Thymus (tissue), 11 donors: ENCODE measurements at regions not wholly inside any gene's neighbourhood (a gene's known extent, or its start where the extent isn't known, plus 50 kb on each side); places are given as distances from the start of the nearest gene placed in this dataset.

Experiments
- DNase-seq, 9 donors: peaks; one replicate each; pipeline ENCODE4 v3.0.0-alpha.2; 2013; ENCODE audit warnings: low spot score in 9 of 9, low read depth in 6 of 9, missing footprints in 1 of 9
- H3K27ac ChIP-seq, 2 donors: one replicate each; pipeline ENCODE4 v1.5.1; 2013; ENCODE audit warnings: control low read depth in 1 of 2, low read depth in 1 of 2, low read length in 1 of 2, mild to moderate bottlenecking in 1 of 2, moderate library complexity in 1 of 2
- H3K27me3 ChIP-seq, 2 donors: one replicate each; pipeline ENCODE4 v1.5.1; 2013; ENCODE audit warnings: low read length in 1 of 2; ENCODE audit not compliant: control insufficient read depth in 2 of 2, insufficient read depth in 1 of 2
- H3K36me3 ChIP-seq, 2 donors: one replicate each; pipeline ENCODE4 v1.5.1; 2013; ENCODE audit warnings: low read length in 1 of 2, mild to moderate bottlenecking in 1 of 2, moderate library complexity in 1 of 2; ENCODE audit not compliant: control insufficient read depth in 2 of 2, insufficient read depth in 2 of 2
- H3K4me1 ChIP-seq, 2 donors: one replicate each; pipeline ENCODE4 v1.5.1; 2013; ENCODE audit warnings: low read length in 2 of 2; ENCODE audit not compliant: control insufficient read depth in 2 of 2, insufficient read depth in 2 of 2
- H3K4me3 ChIP-seq, 2 donors: one replicate each; pipeline ENCODE4 v1.5.1; 2013; ENCODE audit warnings: low read length in 2 of 2, control low read depth in 1 of 2, mild to moderate bottlenecking in 1 of 2
- H3K9me3 ChIP-seq, 2 donors: one replicate each; pipeline ENCODE4 v1.5.1; 2013; ENCODE audit warnings: low read length in 1 of 2, mild to moderate bottlenecking in 1 of 2; ENCODE audit not compliant: control insufficient read depth in 2 of 2, insufficient read depth in 1 of 2
- WGBS: extraction: QIAGEN DNeasy Blood & Tissue Kit; methylation state at CpG from one replicate; pipeline ENCODE4 v1.1.7; 2013; 5-methylcytosine and 5-hydroxymethylcytosine counted together
- donor health status: healthy.

GRCh38 chr10:121092720-121093095 lies 241.5 kb downstream of the WDR11 start:
- no peaks in the 10 kb centered on the region for H3K36me3 ChIP-seq
- H3K27me3 ChIP-seq = no peaks in the 10 kb centered on the region
- no peaks in the 10 kb centered on the region for H3K4me1 ChIP-seq
- H3K9me3 ChIP-seq = peaks cover 0 to 4% of the 10 kb centered on the region in 2 donors
- no peak overlapping the region for H3K27ac ChIP-seq
- DNase-seq = no peak
- no peak overlapping the region for H3K4me3 ChIP-seq
- 91% methylated on average over 1 of the region's 1 CpG for WGBS

GRCh38 chr10:121096617-121097431 lies 245.7 kb downstream of the WDR11 start:
- Histone ChIP-seq H3K9me3 (no peaks in the 10 kb centered on the region), H3K27me3 (no peaks in the 10 kb centered on the region), H3K36me3 (no peaks in the 10 kb centered on the region), H3K4me1 (no peaks in the 10 kb centered on the region), H3K4me3 (no peak overlapping the region), H3K27ac (no peak overlapping the region)
- DNase-seq = no peak
- WGBS = 89% methylated on average over 8 of the region's 8 CpGs

GRCh38 chr10:121098211-121098610 lies 247.0 kb downstream of the WDR11 start:
- no peaks in the 10 kb centered on the region for H3K4me1 ChIP-seq
- no peaks in the 10 kb centered on the region for H3K36me3 ChIP-seq
- 84% methylated on average over 3 of the region's 3 CpGs for WGBS
- H3K27me3 ChIP-seq = no peaks in the 10 kb centered on the region
- no peak for DNase-seq
- H3K4me3 ChIP-seq = no peak overlapping the region
- no peak overlapping the region for H3K27ac ChIP-seq
- H3K9me3 ChIP-seq = no peaks in the 10 kb centered on the region

GRCh38 chr10:121098751-121099150 lies 247.6 kb downstream of the WDR11 start:
- Histone ChIP-seq H3K27me3 (no peaks in the 10 kb centered on the region), H3K4me3 (no peak overlapping the region), H3K9me3 (no peaks in the 10 kb centered on the region), H3K36me3 (no peaks in the 10 kb centered on the region), H3K4me1 (no peaks in the 10 kb centered on the region), H3K27ac (no peak overlapping the region)
- DNase-seq = no peak
- WGBS = 82% methylated on average over 2 of the region's 2 CpGs

- H3K27ac ChIP-seq = no peak overlapping the region
- H3K36me3 ChIP-seq = no peaks in the 10 kb centered on the region
- no peaks in the 10 kb centered on the region for H3K9me3 ChIP-seq
- no peak overlapping the region for H3K4me3 ChIP-seq
- no peaks in the 10 kb centered on the region for H3K4me1 ChIP-seq
- no peak for DNase-seq
- 97% methylated on average over 5 of the region's 5 CpGs for WGBS
- H3K27me3 ChIP-seq = no peaks in the 10 kb centered on the region
These were observed 248.0 kb downstream of the WDR11 start for GRCh38 chr10:121099181-121099580.

- Histone ChIP-seq H3K9me3 (no peaks in the 10 kb centered on the region), H3K27ac (no peak overlapping the region), H3K27me3 (no peaks in the 10 kb centered on the region), H3K4me3 (no peak overlapping the region), H3K4me1 (no peaks in the 10 kb centered on the region), H3K36me3 (no peaks in the 10 kb centered on the region)
- DNase-seq = no peak
These were observed 248.4 kb downstream of the WDR11 start for GRCh38 chr10:121099592-121099991.

GRCh38 chr10:121101561-121101960 lies 250.4 kb downstream of the WDR11 start:
- no peaks in the 10 kb centered on the region for H3K4me1 ChIP-seq
- no peaks in the 10 kb centered on the region for H3K9me3 ChIP-seq
- H3K27ac ChIP-seq = no peak overlapping the region
- H3K36me3 ChIP-seq = no peaks in the 10 kb centered on the region
- H3K27me3 ChIP-seq = no peaks in the 10 kb centered on the region
- no peak overlapping the region for H3K4me3 ChIP-seq
- no peak for DNase-seq
- 93% methylated on average over 4 of the region's 4 CpGs for WGBS

GRCh38 chr10:121102706-121103105 lies 251.5 kb downstream of the WDR11 start:
- no peak overlapping the region for H3K27ac ChIP-seq
- 91% methylated on average over 4 of the region's 4 CpGs for WGBS
- no peak for DNase-seq
- H3K9me3 ChIP-seq = no peaks in the 10 kb centered on the region
- no peaks in the 10 kb centered on the region for H3K36me3 ChIP-seq
- no peaks in the 10 kb centered on the region for H3K4me1 ChIP-seq
- H3K27me3 ChIP-seq = no peaks in the 10 kb centered on the region
- no peak overlapping the region for H3K4me3 ChIP-seq

- Histone ChIP-seq H3K4me1 (no peaks in the 10 kb centered on the region), H3K9me3 (no peaks in the 10 kb centered on the region), H3K4me3 (no peak overlapping the region), H3K27ac (no peak overlapping the region), H3K36me3 (no peaks in the 10 kb centered on the region), H3K27me3 (no peaks in the 10 kb centered on the region)
- DNase-seq = no peak
- 98% methylated on average over 1 of the region's 1 CpG for WGBS
These were observed 253.4 kb downstream of the WDR11 start for GRCh38 chr10:121104476-121105111.
